Smooth muscle cell (in vitro differentiated cells): ENCODE measurements at regions not wholly inside any gene's neighbourhood (a gene's known extent, or its start where the extent isn't known, plus 50 kb on each side); places are given as distances from the start of the nearest gene placed in this dataset.

Experiments
- DNase-seq: peaks from one replicate; lab custom pipeline; 2025; ENCODE audit not compliant: unreplicated experiment; lab: John Stamatoyannopoulos, UW
- H2AFZ ChIP-seq: fragments of 200-600 bp; sonication (generic); 2 replicates; pipeline ENCODE4 v1.6.0; 2016; ENCODE audit warnings: antibody characterized with exemption, low read depth, mild to moderate bottlenecking
- H3F3A ChIP-seq: fragments of 200-600 bp; sonication (generic); 2 replicates; pipeline ENCODE4 v1.6.0; 2017; ENCODE audit warnings: antibody characterized with exemption, low read depth
- H3K27ac ChIP-seq: fragments of 200-600 bp; sonication (generic); 2 replicates; pipeline ENCODE4 v1.5.1; 2016; ENCODE audit warnings: low read depth, mild to moderate bottlenecking
- H3K27me3 ChIP-seq: fragments of 200-600 bp; sonication (generic); 2 replicates; pipeline ENCODE4 v1.6.1; 2016; ENCODE audit warnings: low read depth, mild to moderate bottlenecking
- H3K36me3 ChIP-seq: fragments of 200-600 bp; sonication (generic); 2 replicates; pipeline ENCODE4 v1.5.1; 2016; ENCODE audit warnings: low read depth
- H3K4me1 ChIP-seq: fragments of 200-600 bp; sonication (generic); 2 replicates; pipeline ENCODE4 v1.5.1; 2016; ENCODE audit warnings: low read depth
- H3K4me2 ChIP-seq: fragments of 200-600 bp; sonication (generic); 2 replicates; pipeline ENCODE4 v1.6.0; 2016; ENCODE audit warnings: mild to moderate bottlenecking
- H3K4me3 ChIP-seq: fragments of 200-600 bp; sonication (generic); 2 replicates; pipeline ENCODE4 v1.5.1; 2016; ENCODE audit warnings: mild to moderate bottlenecking
- H3K79me2 ChIP-seq: fragments of 200-600 bp; sonication (generic); 2 replicates; pipeline ENCODE4 v1.6.0; 2016; ENCODE audit warnings: low read depth, mild to moderate bottlenecking
- H3K9ac ChIP-seq: fragments of 200-600 bp; sonication (generic); 2 replicates; pipeline ENCODE4 v1.6.0; 2016; ENCODE audit warnings: low read depth
- H3K9me3 ChIP-seq: fragments of 200-600 bp; sonication (generic); replicated peaks from 2 replicates; pipeline ENCODE4 v1.5.1; 2016; ENCODE audit warnings: low read depth
- H4K20me1 ChIP-seq: fragments of 200-600 bp; sonication (generic); 2 replicates; pipeline ENCODE4 v1.6.0; 2016; ENCODE audit warnings: low read depth
- WGBS: methylation state at CpG from one replicate; pipeline ENCODE4 v1.1.7; 2016; ENCODE audit warnings: low lambda C conversion rate; 5-methylcytosine and 5-hydroxymethylcytosine counted together
- TF ChIP-seq, protein P1 (sequence below): fragments of 200-600 bp; sonication (generic); IDR thresholded peaks from 2 replicates; pipeline ENCODE4 v1.5.1; 2017; ENCODE audit warnings: borderline replicate concordance, mild to moderate bottlenecking, antibody characterized with exemption; ENCODE audit not compliant: insufficient read depth, poor library complexity, severe bottlenecking

- no peak overlapping the region for H2AFZ ChIP-seq
- H3K79me2 ChIP-seq, result no peaks in the 10 kb centered on the region
- H3K4me2 ChIP-seq, result no peak overlapping the region
- DNase-seq, result no peak
- H3K4me3 ChIP-seq, result no peak overlapping the region
- H4K20me1 ChIP-seq, result no peaks in the 10 kb centered on the region
- H3K9ac ChIP-seq, result no peak overlapping the region
- TF ChIP-seq, protein P1, sequence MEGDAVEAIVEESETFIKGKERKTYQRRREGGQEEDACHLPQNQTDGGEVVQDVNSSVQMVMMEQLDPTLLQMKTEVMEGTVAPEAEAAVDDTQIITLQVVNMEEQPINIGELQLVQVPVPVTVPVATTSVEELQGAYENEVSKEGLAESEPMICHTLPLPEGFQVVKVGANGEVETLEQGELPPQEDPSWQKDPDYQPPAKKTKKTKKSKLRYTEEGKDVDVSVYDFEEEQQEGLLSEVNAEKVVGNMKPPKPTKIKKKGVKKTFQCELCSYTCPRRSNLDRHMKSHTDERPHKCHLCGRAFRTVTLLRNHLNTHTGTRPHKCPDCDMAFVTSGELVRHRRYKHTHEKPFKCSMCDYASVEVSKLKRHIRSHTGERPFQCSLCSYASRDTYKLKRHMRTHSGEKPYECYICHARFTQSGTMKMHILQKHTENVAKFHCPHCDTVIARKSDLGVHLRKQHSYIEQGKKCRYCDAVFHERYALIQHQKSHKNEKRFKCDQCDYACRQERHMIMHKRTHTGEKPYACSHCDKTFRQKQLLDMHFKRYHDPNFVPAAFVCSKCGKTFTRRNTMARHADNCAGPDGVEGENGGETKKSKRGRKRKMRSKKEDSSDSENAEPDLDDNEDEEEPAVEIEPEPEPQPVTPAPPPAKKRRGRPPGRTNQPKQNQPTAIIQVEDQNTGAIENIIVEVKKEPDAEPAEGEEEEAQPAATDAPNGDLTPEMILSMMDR, result no peak
- WGBS, result 95% methylated on average over 4 of the region's 4 CpGs
- H3K27ac ChIP-seq, result no peak overlapping the region
- no peaks in the 10 kb centered on the region for H3K27me3 ChIP-seq
- H3F3A ChIP-seq, result no peaks in the 10 kb centered on the region
- H3K4me1 ChIP-seq, result no peaks in the 10 kb centered on the region
- H3K9me3 ChIP-seq, result no peaks in the 10 kb centered on the region
- H3K36me3 ChIP-seq, result no peaks in the 10 kb centered on the region
These were observed 103.8 kb upstream of the COPS8 start for GRCh38 chr2:236981701-236982485.

- Histone ChIP-seq H3K79me2 (no peaks in the 10 kb centered on the region), H3K9me3 (no peaks in the 10 kb centered on the region), H3K9ac (no peak overlapping the region), H3F3A (no peaks in the 10 kb centered on the region), H4K20me1 (no peaks in the 10 kb centered on the region), H3K36me3 (no peaks in the 10 kb centered on the region), H3K4me2 (no peak overlapping the region), H3K27me3 (no peaks in the 10 kb centered on the region), H2AFZ (no peak overlapping the region), H3K4me1 (no peaks in the 10 kb centered on the region), H3K4me3 (no peak overlapping the region), H3K27ac (no peak overlapping the region)
- 95% methylated on average over 3 of the region's 3 CpGs for WGBS
- TF ChIP-seq, protein P1, result no peak
- DNase-seq, result no peak
These were observed 102.8 kb upstream of the COPS8 start for GRCh38 chr2:236982693-236983455.

GRCh38 chr2:236984046-236984445 is 101.6 kb upstream of the COPS8 start:
- H3K4me1 ChIP-seq, result peaks cover under 1% of the 10 kb centered on the region
- WGBS, result 52% methylated on average over 1 of the region's 1 CpG
- no peak overlapping the region for H3K4me3 ChIP-seq

More at GRCh38 chr2:236984046-236984445, 101.6 kb upstream of the COPS8 start:
- no peak for DNase-seq
- Histone ChIP-seq H3K79me2 (no peaks in the 10 kb centered on the region), H4K20me1 (no peaks in the 10 kb centered on the region), H3K36me3 (no peaks in the 10 kb centered on the region), H3K9me3 (no peaks in the 10 kb centered on the region), H3K9ac (no peak overlapping the region), H3K4me2 (no peak overlapping the region), H3K27me3 (no peaks in the 10 kb centered on the region), H3F3A (no peaks in the 10 kb centered on the region), H3K27ac (no peak overlapping the region), H2AFZ (no peak overlapping the region)
- TF ChIP-seq, protein P1, result no peak
